Tibial nerve (tissue), 4 donors: ENCODE measurements at regions not wholly inside any gene's neighbourhood (a gene's known extent, or its start where the extent isn't known, plus 50 kb on each side); places are given as distances from the start of the nearest gene placed in this dataset.

Source experiments
- DNase-seq, 2 donors: peaks; one replicate each; pipeline ENCODE4 v3.0.0-alpha.2; 2019; ENCODE audit warnings: low spot score in 2 of 2
- H3K27ac ChIP-seq, 4 donors: fragments of 200-600 bp; sonication (generic) in 3 of 4; one replicate each; pipeline ENCODE4 v1.5.1; 2017 to 2019; ENCODE audit warnings: mild to moderate bottlenecking in 1 of 4
- H3K27me3 ChIP-seq, 2 donors: fragments of 200-600 bp; sonication (generic) in 1 of 2; one replicate each; pipeline versions ENCODE4 v1.5.1 to v1.6.0; 2017 to 2019
- H3K36me3 ChIP-seq, 3 donors: fragments of 200-600 bp; sonication (generic); one replicate each; pipeline ENCODE4 v1.5.1; 2018 to 2019
- H3K4me1 ChIP-seq, 4 donors: fragments of 200-600 bp; sonication (generic) in 3 of 4; one replicate each; pipeline ENCODE4 v1.5.1; 2017 to 2019
- H3K4me3 ChIP-seq, 4 donors: fragments of 200-600 bp; sonication (generic) in 3 of 4; one replicate each; pipeline ENCODE4 v1.5.1; 2017 to 2019; ENCODE audit warnings: mild to moderate bottlenecking in 1 of 4, moderate library complexity in 1 of 4
- H3K9me3 ChIP-seq, 4 donors: fragments of 200-600 bp; sonication (generic) in 3 of 4; one replicate each; pipeline ENCODE4 v1.5.1; 2017 to 2019
- CTCF ChIP-seq, 5 experiments: fragments of 200-600 bp in 3 of 5; fragments of 450-650 bp in 2 of 5; sonication (generic) in 3 of 5; IDR thresholded peaks; one replicate each; pipeline ENCODE4 v1.5.1; 2016 to 2019; ENCODE audit warnings: antibody characterized with exemption in 5 of 5, mild to moderate bottlenecking in 3 of 5, moderate library complexity in 2 of 5
- EP300 ChIP-seq, 2 donors: sonication (generic); formaldehyde crosslinking; IDR thresholded peaks; one replicate each; pipeline ENCODE4 v1.6.1; 2017; ENCODE audit warnings: antibody characterized with exemption in 2 of 2, mild to moderate bottlenecking in 1 of 2
- POLR2A ChIP-seq, 2 donors: fragments of 450-650 bp; IDR thresholded peaks; one replicate each; pipeline ENCODE4 v1.6.1; 2017; ENCODE audit warnings: antibody characterized with exemption in 2 of 2, mild to moderate bottlenecking in 2 of 2, moderate library complexity in 2 of 2
- WGBS, 2 donors: methylation state at CpG; one replicate each; pipeline ENCODE4 v1.1.5; 2018; 5-methylcytosine and 5-hydroxymethylcytosine counted together

- no peaks in the 10 kb centered on the region for H3K9me3 ChIP-seq
- H3K4me1 ChIP-seq, result peaks cover 0 to 25% (median 6%) of the 10 kb centered on the region in 4 donors
- H3K27ac ChIP-seq, result no peak overlapping the region
- DNase-seq, result no peak
- WGBS, 2 donors, result 51 to 55% methylated on average over 5 of the region's 5 CpGs
- H3K4me3 ChIP-seq, result no peak overlapping the region
- H3K36me3 ChIP-seq, result no peaks in the 10 kb centered on the region
- no peak for TF ChIP-seq EP300 (IDR thresholded peaks at IDR 0.05)
- TF ChIP-seq CTCF (IDR thresholded peaks at IDR 0.05), result no peak
- no peak for TF ChIP-seq POLR2A (IDR thresholded peaks at IDR 0.05)
- no peaks in the 10 kb centered on the region for H3K27me3 ChIP-seq
Measured at GRCh38 chr6:80553071-80553740, 446.7 kb downstream of the BCKDHB start.

GRCh38 chr6:80550748-80551147, 444.3 kb downstream of the BCKDHB start:
- TF ChIP-seq EP300 (IDR thresholded peaks at IDR 0.05) (no peak), CTCF (IDR thresholded peaks at IDR 0.05) (no peak), POLR2A (IDR thresholded peaks at IDR 0.05) (no peak)
- Histone ChIP-seq H3K4me1 (peaks cover 5 to 46% (median 12%) of the 10 kb centered on the region in 4 donors), H3K27ac (no peak overlapping the region), H3K4me3 (no peak overlapping the region), H3K36me3 (no peaks in the 10 kb centered on the region), H3K9me3 (no peaks in the 10 kb centered on the region), H3K27me3 (no peaks in the 10 kb centered on the region)
- no peak for DNase-seq
- 92 to 95% methylated on average over 4 of the region's 4 CpGs for WGBS, 2 donors

GRCh38 chr6:80550281-80550680, 443.8 kb downstream of the BCKDHB start:
- no peak for DNase-seq
- H3K9me3 ChIP-seq, result no peaks in the 10 kb centered on the region
- TF ChIP-seq EP300 (IDR thresholded peaks at IDR 0.05), result no peak
- no peak for TF ChIP-seq CTCF (IDR thresholded peaks at IDR 0.05)
- no peak for TF ChIP-seq POLR2A (IDR thresholded peaks at IDR 0.05)
- H3K4me1 ChIP-seq, result peaks cover 5 to 50% (median 12%) of the 10 kb centered on the region in 4 donors
- WGBS, 2 donors, result 45 to 55% methylated on average over 2 of the region's 2 CpGs
- no peak overlapping the region for H3K27ac ChIP-seq
- no peaks in the 10 kb centered on the region for H3K36me3 ChIP-seq
- H3K4me3 ChIP-seq, result no peak overlapping the region
- H3K27me3 ChIP-seq, result no peaks in the 10 kb centered on the region

GRCh38 chr6:80548532-80548931, 442.1 kb downstream of the BCKDHB start:
- no peaks in the 10 kb centered on the region for H3K27me3 ChIP-seq
- H3K9me3 ChIP-seq, result no peaks in the 10 kb centered on the region
- peaks cover 5 to 67% (median 14%) of the 10 kb centered on the region in 4 donors for H3K4me1 ChIP-seq
- WGBS, 2 donors, result 75 to 84% methylated on average over 6 of the region's 6 CpGs
- H3K36me3 ChIP-seq, result no peaks in the 10 kb centered on the region
- DNase-seq, result no peak
- no peak overlapping the region for H3K4me3 ChIP-seq
- no peak for TF ChIP-seq CTCF (IDR thresholded peaks at IDR 0.05)
- TF ChIP-seq EP300 (IDR thresholded peaks at IDR 0.05), result no peak
- TF ChIP-seq POLR2A (IDR thresholded peaks at IDR 0.05), result no peak
- peak overlapping the region in 3 of 4 donors; percentile 27 to 65 (median 53) for H3K27ac ChIP-seq

- no peak for DNase-seq
- H3K9me3 ChIP-seq, result no peaks in the 10 kb centered on the region
Measured at GRCh38 chr6:80547827-80548226, 441.4 kb downstream of the BCKDHB start.

More at GRCh38 chr6:80547827-80548226, 441.4 kb downstream of the BCKDHB start:
- Histone ChIP-seq H3K36me3 (no peaks in the 10 kb centered on the region), H3K27ac (peak overlapping the region in 3 of 4 donors; percentile 27 to 65 (median 53)), H3K4me3 (no peak overlapping the region), H3K27me3 (no peaks in the 10 kb centered on the region), H3K4me1 (peaks cover 5 to 67% (median 14%) of the 10 kb centered on the region in 4 donors)
- TF ChIP-seq EP300 (IDR thresholded peaks at IDR 0.05), result no peak
- no peak for TF ChIP-seq CTCF (IDR thresholded peaks at IDR 0.05)
- TF ChIP-seq POLR2A (IDR thresholded peaks at IDR 0.05), result no peak
- WGBS, 2 donors, result 30 to 33% methylated on average over 1 of the region's 1 CpG
